Spleen (tissue), 11 donors: ENCODE measurements at regions not wholly inside any gene's neighbourhood (a gene's known extent, or its start where the extent isn't known, plus 50 kb on each side); places are given as distances from the start of the nearest gene placed in this dataset.

ENCODE experiments used
- DNase-seq: peaks from one replicate; pipeline ENCODE4 v3.0.0-alpha.2; 2020
- H3K27ac ChIP-seq, 8 donors: fragments of 200-600 bp; sonication (generic) in 7 of 8; 1 replicate in 4 of 8; 2 replicates in 4 of 8; pipeline versions ENCODE4 v1.5.0 to v1.8.0; 2016 to 2021; ENCODE audit warnings: inconsistent platforms in 4 of 8, mild to moderate bottlenecking in 4 of 8, moderate library complexity in 1 of 8
- H3K27me3 ChIP-seq, 7 donors: fragments of 200-600 bp; sonication (generic) in 6 of 7; replicated peaks in 1 of 7; 1 replicate in 4 of 7; 2 replicates in 3 of 7; pipeline versions ENCODE4 v1.5.0 to v1.8.0; 2016 to 2021; ENCODE audit warnings: inconsistent platforms in 3 of 7, mild to moderate bottlenecking in 1 of 7
- H3K36me3 ChIP-seq, 6 donors: fragments of 200-600 bp; sonication (generic) in 5 of 6; 1 replicate in 4 of 6; 2 replicates in 2 of 6; pipeline versions ENCODE4 v1.5.0 to v1.8.0; 2016 to 2021; ENCODE audit warnings: inconsistent platforms in 2 of 6
- H3K4me1 ChIP-seq, 6 donors: fragments of 200-600 bp; sonication (generic) in 5 of 6; 1 replicate in 3 of 6; 2 replicates in 3 of 6; pipeline versions ENCODE4 v1.5.0 to v1.8.0; 2016 to 2021; ENCODE audit warnings: inconsistent platforms in 3 of 6
- H3K4me3 ChIP-seq, 8 donors: fragments of 200-600 bp; sonication (generic) in 7 of 8; 1 replicate in 4 of 8; 2 replicates in 4 of 8; pipeline versions ENCODE4 v1.5.0 to v1.8.0; 2016 to 2021; ENCODE audit warnings: inconsistent platforms in 4 of 8, mild to moderate bottlenecking in 4 of 8, moderate library complexity in 2 of 8
- H3K9me3 ChIP-seq, 8 donors: fragments of 200-600 bp; sonication (generic) in 7 of 8; 1 replicate in 4 of 8; 2 replicates in 4 of 8; pipeline versions ENCODE4 v1.5.0 to v1.8.0; 2016 to 2021; ENCODE audit warnings: inconsistent platforms in 4 of 8
- CTCF ChIP-seq, 11 experiments: fragments of 200-600 bp in 7 of 11; fragments of 450-650 bp in 4 of 11; sonication (generic) in 4 of 11; IDR thresholded peaks in 8 of 11; conservative IDR thresholded peaks in 3 of 11; 1 replicate in 7 of 11; 2 replicates in 4 of 11; pipeline versions ENCODE4 v1.4.0 to v1.8.0; 2016 to 2021; ENCODE audit warnings: antibody characterized with exemption in 11 of 11, inconsistent platforms in 4 of 11, mild to moderate bottlenecking in 1 of 11
- POLR2A ChIP-seq, 3 donors: fragments of 450-650 bp; IDR thresholded peaks; one replicate each; pipeline ENCODE4 v1.5.1; 2017; ENCODE audit warnings: antibody characterized with exemption in 3 of 3, mild to moderate bottlenecking in 1 of 3
- POLR2AphosphoS5 ChIP-seq, 3 donors: sonication (generic); formaldehyde crosslinking; IDR thresholded peaks; one replicate each; pipeline ENCODE4 v1.5.1; 2017; ENCODE audit warnings: antibody characterized with exemption in 3 of 3
- WGBS, 5 donors: extraction: QIAGEN DNeasy Blood & Tissue Kit in 3 of 5; methylation state at CpG; one replicate each; pipeline versions ENCODE4 v1.1.5 to v1.1.7; 2013 to 2018; 5-methylcytosine and 5-hydroxymethylcytosine counted together
- intact Hi-C: fragments of 100-400 bp; cut with DNase I; formaldehyde crosslinking; loops from one replicate; pipeline ENCODE4 v1.15.0; 2023; ENCODE audit warnings: low total_unique reads
- donor health status: healthy with polysubstance abuse.
- donor health status: DM: no; HTN: no; CAD: no; lungs with moderate emphysema.
- donor health status: DM: no; HTN: no; CAD: no.
- donor health status: Bipolar disorder and iron deficiency.
- donor health status: healthy.
- donor health status: DM: no; HTN: no; CAD: no.
- donor health status: DM: yes; HTN: yes; CAD: no.

GRCh38 chr4:163738521-163738920 is 244.0 kb downstream of the TMA16 start:
- intact Hi-C loops = no loop called here
- no peaks in the 10 kb centered on the region for H3K27me3 ChIP-seq
- no peak overlapping the region for H3K4me3 ChIP-seq
- no peaks in the 10 kb centered on the region for H3K36me3 ChIP-seq
- no peak for DNase-seq
- no peaks in the 10 kb centered on the region for H3K9me3 ChIP-seq
- no peak overlapping the region for H3K27ac ChIP-seq
- no peaks in the 10 kb centered on the region for H3K4me1 ChIP-seq
- no peak for TF ChIP-seq CTCF (IDR thresholded peaks at IDR 0.05 in 8 of 11, conservative IDR thresholded peaks at IDR 0.05 in 3 of 11)
- TF ChIP-seq POLR2A (IDR thresholded peaks at IDR 0.05) = no peak
- TF ChIP-seq POLR2AphosphoS5 (IDR thresholded peaks at IDR 0.05) = no peak

DNA sequence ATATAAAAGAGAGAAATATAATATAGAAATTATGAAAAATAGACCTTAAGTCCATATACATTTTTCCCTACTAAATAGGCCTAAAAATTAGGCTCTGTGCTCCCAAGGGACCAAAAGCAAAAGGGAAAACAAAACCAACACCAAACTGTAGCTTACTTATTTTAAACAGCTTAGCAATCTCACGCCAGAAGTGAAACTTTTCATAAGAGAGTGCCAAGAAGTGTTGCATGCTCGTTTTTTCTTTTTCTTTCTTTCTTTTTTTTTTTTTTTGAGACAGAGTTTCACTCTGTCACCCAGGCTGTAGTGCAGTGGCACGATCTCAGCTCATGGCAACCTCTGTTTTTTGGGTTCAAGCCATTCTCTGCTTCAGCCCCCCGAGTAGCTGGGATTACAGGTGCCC is 250.4 kb downstream of the TMA16 start:
- Histone ChIP-seq H3K4me3 (no peak overlapping the region), H3K9me3 (peaks cover 0 to 4% (median 0%) of the 10 kb centered on the region in 8 donors), H3K27ac (no peak overlapping the region), H3K4me1 (no peaks in the 10 kb centered on the region), H3K36me3 (no peaks in the 10 kb centered on the region), H3K27me3 (no peaks in the 10 kb centered on the region)
- DNase-seq = no peak
- TF ChIP-seq POLR2AphosphoS5 (IDR thresholded peaks at IDR 0.05) (no peak), POLR2A (IDR thresholded peaks at IDR 0.05) (no peak), CTCF (IDR thresholded peaks at IDR 0.05 in 8 of 11, conservative IDR thresholded peaks at IDR 0.05 in 3 of 11) (no peak)
- 41 to 53% (median 47%) methylated on average over 4 of the region's 4 CpGs for WGBS, 5 donors
- intact Hi-C loops = no loop called here

DNA sequence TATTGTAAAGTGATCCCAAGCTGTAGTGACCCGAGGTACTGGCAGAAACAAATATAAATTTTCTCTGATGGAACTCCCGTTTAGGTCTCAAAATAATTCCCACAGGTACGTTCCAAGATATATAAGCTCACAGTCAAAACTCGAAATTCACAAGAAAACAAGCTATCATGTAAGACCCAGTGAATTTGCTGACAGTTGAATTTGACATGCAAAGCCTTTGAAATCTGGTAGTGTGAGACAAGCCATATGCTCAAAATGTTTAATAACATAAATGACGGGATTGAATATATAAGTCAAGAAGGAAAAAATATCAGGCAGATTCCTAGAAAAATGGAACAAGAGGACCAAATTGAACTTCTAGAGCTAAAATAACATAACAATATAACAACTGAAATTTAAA is 252.8 kb downstream of the TMA16 start:
- no peak overlapping the region for H3K27ac ChIP-seq
- H3K36me3 ChIP-seq = no peaks in the 10 kb centered on the region
- DNase-seq = no peak
- H3K27me3 ChIP-seq = no peaks in the 10 kb centered on the region
- TF ChIP-seq CTCF (IDR thresholded peaks at IDR 0.05 in 8 of 11, conservative IDR thresholded peaks at IDR 0.05 in 3 of 11) (no peak), POLR2AphosphoS5 (IDR thresholded peaks at IDR 0.05) (no peak), POLR2A (IDR thresholded peaks at IDR 0.05) (no peak)
- H3K4me1 ChIP-seq = no peaks in the 10 kb centered on the region
- intact Hi-C loops = no loop called here
- H3K9me3 ChIP-seq = peaks cover 0 to 4% (median 0%) of the 10 kb centered on the region in 8 donors
- 77 to 89% (median 80%) methylated on average over 5 of the region's 5 CpGs for WGBS, 5 donors
- H3K4me3 ChIP-seq = no peak overlapping the region

- Histone ChIP-seq H3K9me3 (peaks cover 0 to 4% (median 0%) of the 10 kb centered on the region in 8 donors), H3K27ac (no peak overlapping the region), H3K36me3 (no peaks in the 10 kb centered on the region), H3K27me3 (no peaks in the 10 kb centered on the region), H3K4me1 (no peaks in the 10 kb centered on the region), H3K4me3 (no peak overlapping the region)
- WGBS, 5 donors = 88 to 96% (median 90%) methylated on average over 3 of the region's 3 CpGs
- TF ChIP-seq POLR2AphosphoS5 (IDR thresholded peaks at IDR 0.05) = no peak
- TF ChIP-seq CTCF (IDR thresholded peaks at IDR 0.05 in 8 of 11, conservative IDR thresholded peaks at IDR 0.05 in 3 of 11) = no peak
- TF ChIP-seq POLR2A (IDR thresholded peaks at IDR 0.05) = no peak
- DNase-seq = no peak
- intact Hi-C loops = no loop called here
These were observed 253.4 kb downstream of the TMA16 start for GRCh38 chr4:163747886-163748285.
